Transverse colon (tissue), 4 donors: ENCODE measurements at regions not wholly inside any gene's neighbourhood (a gene's known extent, or its start where the extent isn't known, plus 50 kb on each side); places are given as distances from the start of the nearest gene placed in this dataset.

Experiments
- DNase-seq: peaks from one replicate; pipeline ENCODE4 v3.0.0-alpha.2; 2019
- H3K27ac ChIP-seq, 4 donors: fragments of 200-600 bp; sonication (generic); 2 replicates each; pipeline ENCODE4 v1.5.1; 2016 to 2018; ENCODE audit warnings: inconsistent platforms in 4 of 4
- H3K27me3 ChIP-seq: fragments of 200-600 bp; sonication (generic); 2 replicates; pipeline ENCODE4 v1.5.1; 2017; ENCODE audit warnings: inconsistent platforms
- H3K36me3 ChIP-seq, 4 donors: fragments of 200-600 bp; sonication (generic); 2 replicates each; pipeline ENCODE4 v1.5.1; 2017 to 2019; ENCODE audit warnings: inconsistent platforms in 4 of 4
- H3K4me1 ChIP-seq, 4 donors: fragments of 200-600 bp; sonication (generic); 2 replicates each; pipeline ENCODE4 v1.5.1; 2017 to 2020; ENCODE audit warnings: inconsistent platforms in 4 of 4
- H3K4me3 ChIP-seq, 4 donors: fragments of 200-600 bp; sonication (generic); 1 replicate in 1 of 4; 2 replicates in 3 of 4; pipeline versions ENCODE4 v1.5.1 to v1.6.1; 2017 to 2019; ENCODE audit warnings: inconsistent platforms in 4 of 4
- H3K9me3 ChIP-seq, 2 donors: fragments of 200-600 bp; sonication (generic); 2 replicates each; pipeline ENCODE4 v1.5.1; 2017 to 2019; ENCODE audit warnings: inconsistent platforms in 2 of 2
- CTCF ChIP-seq, 5 experiments: fragments of 200-600 bp in 3 of 5; fragments of 450-650 bp in 2 of 5; sonication (generic) in 3 of 5; IDR thresholded peaks; 1 replicate in 2 of 5; 2 replicates in 3 of 5; pipeline ENCODE4 v1.5.1; 2016 to 2017; ENCODE audit warnings: antibody characterized with exemption in 5 of 5, inconsistent platforms in 3 of 5, mild to moderate bottlenecking in 2 of 5, moderate library complexity in 1 of 5
- EP300 ChIP-seq: sonication (generic); formaldehyde crosslinking; IDR thresholded peaks from one replicate; pipeline ENCODE4 v1.6.1; 2017; ENCODE audit warnings: antibody characterized with exemption, low read depth
- POLR2A ChIP-seq: fragments of 450-650 bp; IDR thresholded peaks from one replicate; pipeline ENCODE4 v1.6.1; 2016; ENCODE audit warnings: antibody characterized with exemption, mild to moderate bottlenecking, moderate library complexity
- POLR2AphosphoS5 ChIP-seq, 3 donors: sonication (generic); formaldehyde crosslinking; IDR thresholded peaks; one replicate each; pipeline ENCODE4 v1.6.1; 2016; ENCODE audit warnings: antibody characterized with exemption in 3 of 3
- WGBS, 2 donors: methylation state at CpG; one replicate each; pipeline ENCODE4 v1.1.5; 2018; ENCODE audit warnings: low coverage in 1 of 2; 5-methylcytosine and 5-hydroxymethylcytosine counted together
- in situ Hi-C, 4 donors: fragments of 200-750 bp; cut with MboI; loops; one replicate each; pipeline versions ENCODE4 v1.15.0 to v1.15.1; 2017; ENCODE audit warnings: low sequenced_read_pairs in 3 of 4, low pct_ligation_motif_present in 1 of 4, low pct_unique_long_range_greater_than_20kb in 1 of 4
- intact Hi-C: fragments of 100-400 bp; cut with DNase I; formaldehyde crosslinking; loops from one replicate; pipeline ENCODE4 v1.15.1; 2023; ENCODE audit warnings: low total_unique reads

DNA sequence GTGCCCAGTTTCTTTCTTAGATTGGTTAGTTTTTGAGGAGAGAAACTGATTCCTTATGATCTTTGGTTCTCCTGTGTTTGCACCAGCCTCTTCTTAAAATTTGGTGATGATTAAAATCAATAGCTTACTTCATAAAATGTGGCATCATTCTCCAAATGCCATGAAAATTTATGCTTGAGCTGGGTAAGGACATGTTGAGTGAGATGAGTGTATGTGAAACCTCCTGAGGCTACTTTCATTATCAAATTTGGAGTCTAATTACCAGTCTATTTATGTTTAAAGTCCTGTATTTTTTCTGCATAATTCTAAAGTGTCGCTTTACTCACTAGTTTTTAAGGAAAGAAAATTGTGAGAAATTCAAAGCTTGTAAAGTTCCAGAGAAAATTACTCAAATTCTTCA is 102.1 kb downstream of the DIPK2A start:
- DNase-seq = no peak
- TF ChIP-seq EP300 = no peak
- TF ChIP-seq POLR2AphosphoS5 (IDR thresholded peaks at IDR 0.05) = no peak
- TF ChIP-seq POLR2A = no peak
- TF ChIP-seq CTCF (IDR thresholded peaks at IDR 0.05) = no peak
- Histone ChIP-seq H3K27me3 (no peaks in the 10 kb centered on the region), H3K9me3 (peaks cover 0 to 10% of the 10 kb centered on the region in 2 donors), H3K27ac (no peak overlapping the region), H3K4me3 (no peak overlapping the region), H3K4me1 (no peaks in the 10 kb centered on the region), H3K36me3 (no peaks in the 10 kb centered on the region)
- in situ Hi-C loops = no loop called here
- intact Hi-C loops = no loop called here
- WGBS, 2 donors = 88 to 94% methylated on average over 1 of the region's 1 CpG

GRCh38 chr3:144079634-144080033 is 108.0 kb downstream of the DIPK2A start:
- Histone ChIP-seq H3K36me3 (no peaks in the 10 kb centered on the region), H3K9me3 (no peaks in the 10 kb centered on the region), H3K27ac (no peak overlapping the region), H3K4me3 (no peak overlapping the region), H3K4me1 (no peaks in the 10 kb centered on the region), H3K27me3 (no peaks in the 10 kb centered on the region)
- intact Hi-C loops = no loop called here
- 84 to 86% methylated on average over 2 of the region's 2 CpGs for WGBS, 2 donors
- in situ Hi-C loops = no loop called here
- no peak for DNase-seq
- TF ChIP-seq POLR2AphosphoS5 (IDR thresholded peaks at IDR 0.05) = no peak
- TF ChIP-seq CTCF (IDR thresholded peaks at IDR 0.05) = no peak
- TF ChIP-seq EP300 = no peak
- no peak for TF ChIP-seq POLR2A

DNA sequence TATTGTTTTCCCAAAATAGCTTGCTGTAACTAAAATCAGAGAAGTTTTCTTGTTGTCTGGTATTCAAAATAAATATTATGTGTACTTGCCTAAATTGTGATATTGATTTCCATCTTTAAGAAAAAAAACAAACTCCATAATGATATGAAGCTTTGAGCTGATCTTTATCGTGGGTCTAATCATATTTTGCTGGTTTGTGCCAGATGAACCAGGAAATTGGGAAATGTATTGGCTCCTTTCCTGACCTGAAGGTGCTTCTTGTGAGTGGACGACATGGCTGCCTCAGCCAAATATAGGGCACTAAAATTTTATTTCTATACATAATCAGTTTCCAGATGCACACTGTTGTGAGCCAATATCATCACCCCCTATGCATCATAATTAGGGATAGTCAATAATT is 113.3 kb downstream of the DIPK2A start:
- no peaks in the 10 kb centered on the region for H3K9me3 ChIP-seq
- no peaks in the 10 kb centered on the region for H3K36me3 ChIP-seq
- WGBS, 2 donors = 35 to 41% methylated on average over 2 of the region's 2 CpGs
- no peak for TF ChIP-seq EP300
- TF ChIP-seq POLR2AphosphoS5 (IDR thresholded peaks at IDR 0.05) = no peak
- TF ChIP-seq POLR2A = no peak
- no peak for TF ChIP-seq CTCF (IDR thresholded peaks at IDR 0.05)
- no peaks in the 10 kb centered on the region for H3K4me1 ChIP-seq
- intact Hi-C loops = no loop called here
- no peak overlapping the region for H3K4me3 ChIP-seq
- H3K27ac ChIP-seq = no peak overlapping the region
- H3K27me3 ChIP-seq = no peaks in the 10 kb centered on the region
- no peak for DNase-seq
- in situ Hi-C loops = no loop called here

DNA sequence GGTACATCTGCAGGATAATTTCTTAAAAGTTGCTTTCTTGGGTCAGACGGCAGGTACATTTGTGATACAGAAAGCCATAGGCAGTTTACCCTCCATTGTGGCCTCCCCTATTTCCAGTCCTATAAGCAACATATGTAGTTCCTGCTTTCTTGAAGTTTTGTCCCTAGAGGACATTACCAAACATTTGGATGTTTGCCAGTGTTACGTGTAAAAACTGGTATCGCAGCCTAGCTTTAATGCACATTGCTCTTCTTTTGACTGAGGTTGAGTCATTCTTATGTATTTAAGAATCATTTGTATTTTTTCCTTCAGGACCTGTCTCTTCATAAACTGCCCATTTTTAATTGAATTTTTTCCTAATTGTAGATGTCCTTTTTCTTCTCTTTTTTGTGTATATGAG is 114.3 kb downstream of the DIPK2A start:
- DNase-seq = no peak
- no peak overlapping the region for H3K27ac ChIP-seq
- in situ Hi-C loops (no loop called here), intact Hi-C loops (no loop called here)
- 22 to 56% methylated on average over 3 of the region's 3 CpGs for WGBS, 2 donors
- no peaks in the 10 kb centered on the region for H3K36me3 ChIP-seq
- TF ChIP-seq POLR2AphosphoS5 (IDR thresholded peaks at IDR 0.05) (no peak), CTCF (IDR thresholded peaks at IDR 0.05) (no peak), POLR2A (no peak), EP300 (no peak)
- H3K4me1 ChIP-seq = no peaks in the 10 kb centered on the region
- no peak overlapping the region for H3K4me3 ChIP-seq
- no peaks in the 10 kb centered on the region for H3K27me3 ChIP-seq
- no peaks in the 10 kb centered on the region for H3K9me3 ChIP-seq
